GM18505 (cell line): ENCODE measurements at regions not wholly inside any gene's neighbourhood (a gene's known extent, or its start where the extent isn't known, plus 50 kb on each side); places are given as distances from the start of the nearest gene placed in this dataset.
"Not testable (repeated sequence)": the region's sequence is repeated elsewhere in the genome, so short reads cannot be mapped to it uniquely, and the experiment has no call there.

Source experiments
- ATAC-seq: cut with Tn5 transposase; IDR thresholded peaks from one replicate; pipeline ENCODE4 v1.9.1; 2021; ENCODE audit not compliant: unreplicated experiment
- POLR2A ChIP-seq: IDR thresholded peaks from 4 replicates; pipeline ENCODE4 v1.6.1; 2011; ENCODE audit warnings: borderline replicate concordance; ENCODE audit not compliant: insufficient read depth, insufficient read length; ENCODE audit errors: extremely low read depth

DNA sequence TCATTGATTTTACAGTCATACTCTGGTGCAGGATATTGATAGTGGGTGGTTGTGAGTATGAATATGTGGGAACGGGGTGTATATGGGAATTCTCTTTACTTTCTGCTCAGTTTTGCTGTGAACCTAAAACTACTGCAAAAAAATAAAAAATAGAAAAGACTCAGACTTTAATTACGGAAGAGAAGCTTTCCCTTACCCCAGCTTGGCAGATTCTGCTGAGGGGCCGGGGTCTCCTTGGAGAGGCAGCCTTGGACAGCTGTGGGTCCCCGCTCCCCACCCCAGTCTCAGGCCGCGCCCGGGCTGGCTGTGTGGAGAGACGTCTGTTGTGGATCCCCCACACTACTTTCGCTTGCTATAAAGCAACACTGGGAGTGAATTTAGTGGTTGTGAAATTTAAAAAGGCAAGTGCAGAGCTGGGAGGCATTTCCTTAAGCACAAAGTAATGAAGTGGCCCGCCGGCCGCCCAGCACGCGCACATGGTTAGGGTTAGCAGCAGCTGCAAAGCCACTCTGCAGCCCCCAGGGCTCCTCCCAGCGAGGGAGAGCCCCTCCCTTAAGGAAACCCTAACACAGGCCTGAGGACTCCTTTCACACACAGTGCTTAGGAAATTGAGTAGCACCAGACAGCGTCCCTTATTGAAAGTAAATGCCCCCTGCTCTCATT is 102.4 kb downstream of the DDX1 start:
- no peak for TF ChIP-seq POLR2A
- ATAC-seq, result no peak

DNA sequence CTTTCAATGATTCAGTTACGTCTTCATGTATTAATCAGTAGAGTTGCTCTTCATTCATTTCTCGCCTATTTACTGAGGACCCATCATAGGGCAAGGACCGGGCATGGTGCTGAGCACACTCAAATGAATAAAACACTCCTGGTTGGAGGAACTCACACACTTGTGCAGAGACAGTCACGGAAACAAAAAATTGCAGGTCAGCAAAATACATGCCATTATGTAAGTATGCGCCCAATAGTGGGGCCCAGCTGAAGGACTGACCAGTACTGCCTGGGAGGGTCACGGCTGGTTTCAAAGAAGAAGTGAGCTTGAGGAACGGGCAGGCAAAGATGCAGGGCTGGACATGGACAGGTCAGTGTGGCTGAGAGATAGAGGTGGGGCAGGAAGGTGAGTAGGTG is 102.9 kb downstream of the DDX1 start:
- TF ChIP-seq POLR2A, result no peak
- ATAC-seq, result no peak

DNA sequence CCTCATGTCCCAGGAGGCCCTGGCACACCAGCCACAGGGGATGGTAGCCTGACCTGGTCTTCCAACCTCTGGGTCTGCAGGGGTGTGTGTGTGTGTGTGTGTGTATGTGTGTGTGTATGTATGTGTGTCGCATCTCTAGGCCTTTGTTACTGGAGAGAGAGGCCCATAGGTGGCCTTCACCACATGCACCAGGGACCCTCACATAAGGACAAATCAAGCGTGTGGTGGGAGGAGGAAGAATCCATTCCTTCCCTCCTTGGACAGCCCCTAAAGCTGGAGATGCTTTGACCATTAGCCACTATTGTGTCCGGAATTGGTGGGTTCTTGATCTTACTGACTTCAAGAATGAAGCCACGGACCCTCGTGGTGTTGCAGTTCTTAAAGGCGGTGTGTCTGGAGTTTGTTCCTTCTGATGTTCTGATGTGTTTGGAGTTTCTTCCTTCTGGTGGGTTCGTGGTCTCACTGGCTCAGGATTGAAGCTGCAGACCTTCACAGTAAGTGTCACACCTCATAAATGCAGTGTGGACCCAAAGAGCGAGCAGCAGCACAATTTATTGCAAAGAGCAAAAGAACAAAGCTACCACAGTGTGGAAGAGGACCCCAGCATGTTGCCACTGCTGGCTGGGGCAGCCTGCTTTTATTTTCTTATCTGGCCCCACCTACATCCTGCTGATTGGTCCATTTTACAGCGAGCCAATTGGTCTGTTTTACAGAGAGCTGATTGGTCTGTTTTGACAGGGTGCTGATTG is 104.1 kb downstream of the DDX1 start:
- no peak for ATAC-seq
- TF ChIP-seq POLR2A, result no peak

DNA sequence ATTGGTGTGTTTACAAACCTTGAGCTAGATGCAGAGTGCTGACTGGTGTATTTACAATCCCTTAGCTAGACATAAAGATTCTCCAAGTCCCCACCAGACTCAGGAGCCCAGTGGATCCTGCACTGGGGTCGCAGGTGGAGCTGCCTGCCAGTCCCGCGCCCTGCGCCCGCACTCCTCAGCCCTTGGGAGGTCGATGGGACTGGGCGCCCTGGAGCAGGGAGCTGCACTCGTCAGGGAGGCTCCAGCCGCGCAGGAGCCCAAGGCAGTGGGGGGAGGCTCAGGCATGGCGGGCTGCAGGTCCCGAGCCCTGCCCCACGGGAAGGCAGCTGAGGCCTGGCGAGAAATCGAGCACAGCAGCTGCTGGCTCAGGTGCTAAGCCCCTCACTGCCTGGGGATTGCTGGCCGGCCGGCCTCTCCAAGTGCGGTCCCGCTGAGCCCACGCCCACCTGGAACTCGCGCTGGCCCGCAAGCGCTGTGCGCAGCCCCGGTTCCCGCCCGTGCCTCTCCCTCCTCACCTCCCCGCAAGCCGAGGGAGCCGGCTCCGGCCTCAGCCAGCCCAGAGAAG is 105.0 kb downstream of the DDX1 start:
- ATAC-seq, result not testable (repeated sequence)

DNA sequence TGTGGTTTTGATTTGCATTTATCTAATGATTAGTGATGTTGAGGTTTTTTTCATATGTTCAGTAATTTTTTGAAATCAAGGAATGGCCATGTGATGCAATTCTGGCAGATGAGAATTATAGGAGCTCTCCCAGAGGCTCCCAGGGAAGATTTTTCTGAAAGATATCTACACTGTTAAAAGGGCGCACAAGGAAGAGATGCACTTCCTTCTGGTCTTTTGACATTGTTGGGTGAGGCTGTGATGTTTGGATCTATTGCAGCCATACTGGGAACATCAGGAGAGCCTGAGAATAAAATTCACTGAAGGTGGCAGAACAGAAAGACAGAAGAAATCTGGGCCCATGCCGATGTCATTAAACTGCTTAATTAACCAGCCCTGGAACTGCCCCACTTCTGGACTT is 108.5 kb downstream of the DDX1 start:
- no peak for TF ChIP-seq POLR2A
- no peak for ATAC-seq

DNA sequence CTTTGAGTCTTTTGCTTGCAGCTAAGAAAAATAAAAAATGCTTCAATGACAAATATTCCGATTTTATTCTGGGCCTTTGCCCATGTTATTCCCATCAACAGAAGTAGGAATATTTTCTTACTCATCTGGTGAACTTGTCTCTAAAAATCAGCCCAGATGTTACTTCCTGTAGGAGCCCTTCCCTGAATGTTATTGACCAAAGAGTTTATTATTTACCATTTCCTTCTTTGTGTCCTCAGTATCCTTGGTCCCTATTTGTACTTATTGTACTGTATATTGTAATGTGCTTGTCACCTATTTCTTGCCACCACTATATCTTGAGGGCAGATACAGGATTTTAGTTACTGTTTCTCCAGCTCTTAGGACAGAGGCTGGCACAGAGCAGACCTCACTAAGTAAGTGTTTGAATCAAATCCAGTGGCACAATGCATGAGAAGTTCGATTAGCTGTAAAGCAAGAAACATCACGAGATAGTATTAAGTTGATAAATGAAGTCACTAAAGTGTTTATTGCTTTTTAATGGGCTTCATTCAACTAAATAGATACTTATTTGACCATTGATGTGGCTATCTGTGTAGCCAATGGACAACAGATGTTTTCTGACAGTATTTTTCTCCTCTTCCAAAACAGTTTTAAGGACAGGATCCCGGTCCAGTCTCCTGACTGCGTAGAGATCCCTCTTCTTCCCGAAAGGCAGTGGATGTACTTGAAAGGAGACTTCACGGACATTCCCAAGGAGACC is 109.1 kb downstream of the DDX1 start:
- TF ChIP-seq POLR2A, result no peak
- ATAC-seq, result no peak

DNA sequence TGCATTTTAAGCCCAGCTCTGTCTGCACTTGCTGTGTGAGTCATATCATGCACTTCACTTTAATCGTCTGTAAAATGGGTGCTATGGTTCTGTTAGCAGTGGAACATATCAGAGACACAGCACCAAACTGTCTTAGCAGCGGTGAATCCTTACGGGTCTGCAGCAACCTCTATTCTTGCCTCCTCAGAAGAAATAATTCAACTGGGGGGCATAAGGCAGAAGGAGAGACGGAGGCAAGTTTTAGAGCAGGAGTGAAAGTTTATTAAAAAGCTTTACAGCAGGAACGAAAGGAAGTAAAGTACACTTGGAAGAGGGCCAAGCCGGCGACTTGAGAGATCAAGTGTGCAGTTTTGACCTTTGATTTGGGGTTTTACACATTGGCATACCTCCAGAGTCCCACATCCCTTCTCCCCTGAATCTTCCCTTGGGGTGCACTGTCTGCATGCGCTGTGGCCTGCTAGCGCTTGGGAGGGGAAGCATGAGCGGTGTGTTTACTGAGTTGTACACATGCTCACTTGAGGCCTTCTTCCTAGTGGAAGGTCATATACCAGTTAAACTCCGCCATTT is 109.8 kb downstream of the DDX1 start:
- ATAC-seq, result no peak
- TF ChIP-seq POLR2A, result no peak

DNA sequence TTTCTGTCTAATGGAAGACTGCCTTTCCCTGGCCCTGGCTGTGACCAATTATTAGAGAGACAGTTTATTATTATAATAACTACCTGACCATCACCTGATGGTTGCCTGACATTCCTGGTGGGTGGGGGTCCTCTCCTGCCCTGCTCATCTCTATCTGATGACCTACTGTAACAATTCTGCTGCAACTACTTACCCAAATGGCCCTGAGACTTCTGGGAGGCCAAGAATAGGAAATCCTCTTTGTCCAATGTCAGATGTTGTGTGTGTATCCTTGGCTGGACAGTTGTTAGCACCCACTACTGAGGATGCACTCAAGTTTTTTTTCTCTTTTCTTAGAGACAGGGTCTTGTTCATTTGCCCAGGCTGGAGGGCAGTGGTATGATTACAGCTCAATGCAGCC is 110.3 kb downstream of the DDX1 start:
- no peak for TF ChIP-seq POLR2A
- no peak for ATAC-seq

DNA sequence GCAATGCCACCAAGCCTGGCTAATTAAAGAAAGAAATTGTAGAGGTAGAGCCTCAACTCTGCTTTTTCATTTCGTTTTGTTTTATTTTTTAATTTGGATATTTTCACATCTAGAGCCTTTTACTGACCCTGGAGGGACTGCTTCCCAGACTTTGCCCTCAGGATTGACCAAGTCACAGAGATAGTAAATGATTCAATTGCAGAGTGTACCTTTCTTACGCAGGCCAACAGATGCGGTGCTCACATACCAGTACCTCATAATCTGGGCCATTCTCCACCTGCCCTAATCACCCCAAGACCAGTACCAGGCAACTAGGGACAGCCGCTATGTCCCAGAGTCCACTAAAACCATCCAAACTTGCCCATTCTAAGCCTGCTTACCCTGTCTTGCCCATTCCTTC is 110.8 kb downstream of the DDX1 start:
- ATAC-seq, result no peak
- no peak for TF ChIP-seq POLR2A

DNA sequence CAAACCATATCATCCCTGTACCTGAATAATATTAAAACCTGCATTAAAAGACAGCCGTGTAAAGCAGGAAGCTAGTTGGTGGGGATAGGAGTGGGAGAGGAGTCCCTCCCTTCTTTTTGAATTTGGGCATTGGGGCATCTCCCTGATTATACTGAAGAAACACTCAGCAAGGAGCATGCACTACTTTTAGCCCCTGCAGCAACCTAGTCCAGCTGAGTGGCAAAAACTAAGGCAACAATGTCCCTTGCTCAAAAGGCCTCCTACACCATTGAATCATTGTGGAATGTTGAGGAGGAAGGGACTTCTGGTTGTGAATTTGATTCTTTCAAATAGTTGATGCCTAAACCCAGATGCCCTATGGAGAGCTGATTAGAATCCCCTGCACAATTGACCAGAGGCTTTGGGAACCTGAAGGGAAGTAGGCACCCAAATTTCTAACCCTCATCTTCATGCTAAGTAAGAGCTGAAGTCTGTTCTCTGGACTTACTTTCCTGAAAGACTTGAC is 111.7 kb downstream of the DDX1 start:
- TF ChIP-seq POLR2A, result no peak
- no peak for ATAC-seq

DNA sequence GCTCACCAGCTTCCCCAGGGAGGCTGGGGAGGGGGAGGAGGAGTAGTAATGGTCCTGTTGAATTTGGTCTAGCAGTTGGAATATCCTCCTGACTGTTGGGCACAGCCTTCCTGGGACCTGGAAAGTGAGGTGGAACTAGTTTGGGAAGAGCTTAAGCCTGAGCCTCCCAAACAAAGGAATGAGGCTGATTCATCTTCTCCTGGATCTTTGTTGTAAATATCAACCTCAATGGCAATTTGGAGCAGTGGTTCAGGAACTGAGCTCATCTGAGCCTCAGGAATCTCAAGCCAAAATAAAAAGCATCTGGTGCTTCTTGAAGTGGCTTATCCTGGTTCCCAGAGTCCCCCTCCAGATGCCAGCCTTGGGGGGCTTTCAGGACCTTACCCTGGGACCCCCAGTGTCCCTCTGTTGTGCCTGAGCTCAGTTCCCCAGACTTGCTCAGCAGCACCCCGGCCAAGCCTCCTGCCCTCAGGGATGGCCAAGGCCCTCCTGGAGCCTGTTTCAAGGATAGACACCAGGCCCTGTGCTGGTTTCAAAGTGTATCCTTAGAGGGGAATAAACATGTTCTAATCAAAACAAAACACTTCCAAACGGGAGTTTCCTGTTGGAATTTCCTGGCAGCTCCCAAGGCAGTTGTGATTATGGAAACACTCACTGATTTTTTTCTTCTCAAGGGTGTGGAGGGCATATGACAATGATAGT is 112.6 kb downstream of the DDX1 start:
- ATAC-seq, result no peak
- no peak for TF ChIP-seq POLR2A

DNA sequence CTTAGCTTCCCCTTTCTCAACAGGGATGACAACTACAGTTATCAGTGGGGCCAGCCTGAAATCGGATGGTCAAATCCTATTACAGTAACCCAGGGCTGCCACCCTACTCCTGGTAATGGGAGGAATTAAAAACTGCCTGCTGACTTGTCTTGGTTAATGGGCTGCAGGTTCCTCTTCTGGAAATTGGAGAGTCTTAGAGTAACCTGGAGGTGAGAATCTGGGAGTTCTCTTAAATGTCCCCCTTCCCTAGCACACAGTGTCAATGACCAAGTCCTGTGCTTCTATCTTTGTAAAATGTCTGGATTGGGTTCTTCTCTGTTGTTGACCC is 113.1 kb downstream of the DDX1 start:
- no peak for TF ChIP-seq POLR2A
- no peak for ATAC-seq

DNA sequence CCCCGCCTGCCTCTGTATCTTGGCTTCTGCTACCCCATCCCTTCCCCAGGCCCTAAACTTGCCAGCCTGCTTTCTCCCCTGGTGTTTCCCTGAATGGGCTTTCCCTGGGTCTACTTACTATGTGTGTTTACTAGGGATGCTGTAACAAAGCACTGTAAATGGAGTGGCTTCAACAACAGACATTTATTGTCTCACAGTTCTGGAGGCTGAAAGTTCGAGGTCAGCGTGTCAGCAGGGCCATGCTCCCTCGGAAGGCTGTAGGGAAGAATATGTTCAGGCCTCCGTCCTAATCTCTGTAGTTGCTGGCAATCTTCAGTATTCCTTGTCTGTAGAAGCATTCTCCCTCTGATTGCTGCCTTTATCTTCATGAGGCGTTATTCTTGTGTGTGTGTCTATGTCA is 113.6 kb downstream of the DDX1 start:
- no peak for ATAC-seq
- no peak for TF ChIP-seq POLR2A
